ENCODE measurements at regions not wholly inside any gene's neighbourhood (a gene's known extent, or its start where the extent isn't known, plus 50 kb on each side); places are given as distances from the start of the nearest gene placed in this dataset.

DNA sequence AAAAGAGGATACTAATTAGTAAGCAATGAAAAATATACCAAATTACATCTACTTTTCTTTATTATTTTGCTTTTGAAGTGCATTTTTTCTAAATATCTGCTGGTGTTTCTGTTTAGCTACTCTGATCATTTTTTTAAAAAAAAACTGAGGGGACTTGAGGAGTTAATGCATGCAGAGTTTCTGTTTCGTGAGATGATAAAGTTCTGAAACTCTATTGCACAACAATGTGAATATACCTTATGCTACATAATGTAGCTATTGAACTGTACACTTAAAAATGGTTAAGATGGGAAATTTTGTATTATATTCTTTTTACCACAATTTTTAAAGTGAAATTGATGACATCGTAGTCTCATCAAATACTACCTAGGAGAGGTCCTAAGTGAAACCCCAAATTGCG is 288.3 kb upstream of the NR4A3 start:
- no peak overlapping the region for H3K27ac ChIP-seq
- no peak overlapping the region for H3K9ac ChIP-seq
- no peaks in the 10 kb centered on the region for H3K9me3 ChIP-seq (ENCODE audit: control insufficient read depth, low read length)
- TF ChIP-seq CTCF (IDR thresholded peaks at IDR 0.05): no peak
- no peak overlapping the region for H2AFZ ChIP-seq
- no peaks in the 10 kb centered on the region for H3K36me3 ChIP-seq (ENCODE audit: control insufficient read depth, insufficient read depth, low read length)
- no peaks in the 10 kb centered on the region for H3K27me3 ChIP-seq (ENCODE audit: control insufficient read depth, insufficient read depth, low read length)
- H3K4me3 ChIP-seq (ENCODE audit: low read depth, low read length): no peak overlapping the region
- no peaks in the 10 kb centered on the region for H3K4me1 ChIP-seq
- no peaks in the 10 kb centered on the region for H3K79me2 ChIP-seq
- no peak overlapping the region for H3K4me2 ChIP-seq (ENCODE audit: low read length)

DNA sequence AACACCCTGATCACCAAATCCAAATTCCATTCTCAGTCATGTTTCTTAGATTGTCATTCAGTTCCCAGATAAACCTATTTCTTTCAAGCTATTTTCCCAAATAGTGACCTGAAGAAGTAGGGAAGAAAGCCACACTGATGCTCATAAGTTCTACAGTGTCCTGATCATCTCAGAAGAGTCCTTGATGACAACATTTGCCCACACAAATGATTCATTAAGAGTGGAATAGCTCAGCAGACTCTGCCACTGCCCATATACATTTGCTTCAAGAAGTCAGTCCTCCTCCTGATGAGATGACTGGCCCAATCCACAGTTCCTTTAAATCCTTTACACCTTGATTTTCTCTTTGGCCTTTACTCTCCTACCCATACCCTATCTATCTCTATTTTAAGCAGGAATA is 283.7 kb upstream of the NR4A3 start:
- H3K27ac ChIP-seq: no peak overlapping the region
- H3K4me3 ChIP-seq (ENCODE audit: low read depth, low read length): no peak overlapping the region
- no peaks in the 10 kb centered on the region for H3K27me3 ChIP-seq (ENCODE audit: control insufficient read depth, insufficient read depth, low read length)
- H3K9ac ChIP-seq: no peak overlapping the region
- no peaks in the 10 kb centered on the region for H3K36me3 ChIP-seq (ENCODE audit: control insufficient read depth, insufficient read depth, low read length)
- no peak overlapping the region for H2AFZ ChIP-seq
- H3K4me2 ChIP-seq (ENCODE audit: low read length): no peak overlapping the region
- H3K9me3 ChIP-seq (ENCODE audit: control insufficient read depth, low read length): no peaks in the 10 kb centered on the region
- no peak for TF ChIP-seq CTCF (IDR thresholded peaks at IDR 0.05)
- no peaks in the 10 kb centered on the region for H3K4me1 ChIP-seq
- no peaks in the 10 kb centered on the region for H3K79me2 ChIP-seq

GRCh38 chr9:99544526-99544925 is 277.2 kb upstream of the NR4A3 start:
- H3K36me3 ChIP-seq (ENCODE audit: control insufficient read depth, insufficient read depth, low read length): no peaks in the 10 kb centered on the region
- H3K79me2 ChIP-seq: no peaks in the 10 kb centered on the region
- no peaks in the 10 kb centered on the region for H3K4me1 ChIP-seq
- no peak overlapping the region for H3K27ac ChIP-seq
- no peak overlapping the region for H2AFZ ChIP-seq
- H3K27me3 ChIP-seq (ENCODE audit: control insufficient read depth, insufficient read depth, low read length): no peaks in the 10 kb centered on the region
- TF ChIP-seq CTCF (IDR thresholded peaks at IDR 0.05): no peak
- no peak overlapping the region for H3K4me3 ChIP-seq (ENCODE audit: low read depth, low read length)
- no peaks in the 10 kb centered on the region for H3K9me3 ChIP-seq (ENCODE audit: control insufficient read depth, low read length)
- H3K4me2 ChIP-seq (ENCODE audit: low read length): no peak overlapping the region
- no peak overlapping the region for H3K9ac ChIP-seq

DNA sequence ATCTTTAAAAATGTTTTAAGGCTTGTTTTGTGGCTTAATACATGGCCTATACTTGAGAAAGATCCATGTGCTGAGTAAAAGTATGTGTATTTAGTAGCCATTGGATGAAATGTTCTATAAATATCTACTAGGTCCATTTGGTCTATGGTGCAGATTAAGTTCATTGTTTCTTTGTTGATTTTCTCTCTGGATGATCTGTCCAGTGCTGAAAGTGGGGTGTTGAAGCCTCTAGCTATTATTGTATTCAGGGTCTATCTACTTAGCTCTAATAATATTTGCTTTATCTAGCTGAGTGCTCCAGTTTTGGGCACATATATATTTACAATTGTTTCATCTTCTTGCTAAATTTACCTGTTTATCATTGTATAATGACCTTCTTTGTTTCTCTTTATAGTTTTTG is 272.2 kb upstream of the NR4A3 start:
- H3K4me1 ChIP-seq: no peaks in the 10 kb centered on the region
- no peaks in the 10 kb centered on the region for H3K79me2 ChIP-seq
- no peak overlapping the region for H3K4me2 ChIP-seq (ENCODE audit: low read length)
- no peak overlapping the region for H3K27ac ChIP-seq
- no peak overlapping the region for H2AFZ ChIP-seq
- H3K9me3 ChIP-seq (ENCODE audit: control insufficient read depth, low read length): no peaks in the 10 kb centered on the region
- no peak overlapping the region for H3K9ac ChIP-seq
- H3K36me3 ChIP-seq (ENCODE audit: control insufficient read depth, insufficient read depth, low read length): no peaks in the 10 kb centered on the region
- no peak overlapping the region for H3K4me3 ChIP-seq (ENCODE audit: low read depth, low read length)
- TF ChIP-seq CTCF (IDR thresholded peaks at IDR 0.05): no peak
- no peaks in the 10 kb centered on the region for H3K27me3 ChIP-seq (ENCODE audit: control insufficient read depth, insufficient read depth, low read length)

- no peaks in the 10 kb centered on the region for H3K36me3 ChIP-seq (ENCODE audit: control insufficient read depth, insufficient read depth, low read length)
Measured at GRCh38 chr9:99555792-99556191, 265.9 kb upstream of the NR4A3 start.

More at GRCh38 chr9:99555792-99556191, 265.9 kb upstream of the NR4A3 start:
- H3K4me1 ChIP-seq: no peaks in the 10 kb centered on the region
- H3K9ac ChIP-seq: no peak overlapping the region
- no peak overlapping the region for H3K4me3 ChIP-seq (ENCODE audit: low read depth, low read length)
- no peak overlapping the region for H3K4me2 ChIP-seq (ENCODE audit: low read length)
- no peaks in the 10 kb centered on the region for H3K9me3 ChIP-seq (ENCODE audit: control insufficient read depth, low read length)
- H3K79me2 ChIP-seq: no peaks in the 10 kb centered on the region
- no peak overlapping the region for H3K27ac ChIP-seq
- no peak for TF ChIP-seq CTCF (IDR thresholded peaks at IDR 0.05)
- H2AFZ ChIP-seq: no peak overlapping the region
- H3K27me3 ChIP-seq (ENCODE audit: control insufficient read depth, insufficient read depth, low read length): no peaks in the 10 kb centered on the region

Measured in parathyroid adenoma (tissue), 2 donors.